HepG2 (cell line): ENCODE measurements at regions not wholly inside any gene's neighbourhood (a gene's known extent, or its start where the extent isn't known, plus 50 kb on each side); places are given as distances from the start of the nearest gene placed in this dataset.

ENCODE experiments used
- AGO1 ChIP-seq: fragments of 200-400 bp; formaldehyde crosslinking; IDR thresholded peaks from 2 replicates; pipeline ENCODE4 v1.6.1; 2017; ENCODE audit warnings: mild to moderate bottlenecking, low read depth, low read length, moderate library complexity; ENCODE audit not compliant: poor library complexity, severe bottlenecking
- AHR ChIP-seq: IDR thresholded peaks from 2 replicates; pipeline ENCODE4 v1.6.1; 2018; ENCODE audit warnings: missing genetic modification reagents, missing compliant biosample characterization
- CBFB ChIP-seq: sonication (generic); formaldehyde crosslinking; IDR thresholded peaks from 2 replicates; pipeline ENCODE4 v1.4.0; 2020; ENCODE audit warnings: missing genetic modification reagents
- CENPX ChIP-seq: sonication (generic); formaldehyde crosslinking; IDR thresholded peaks from 2 replicates; pipeline ENCODE4 v1.9.0; 2021; ENCODE audit warnings: mild to moderate bottlenecking, missing genetic modification reagents, moderate library complexity
- FOXA1 ChIP-seq, 2 experiments: fragments of 450-650 bp in 1 of 2; sonication (generic) in 1 of 2; formaldehyde crosslinking in 1 of 2; IDR thresholded peaks; 2 replicates each; pipeline versions ENCODE4 v1.4.0 to v1.6.1; 2016 to 2020; ENCODE audit warnings: missing genetic modification reagents in 1 of 2
- HDAC6 ChIP-seq: fragments of 200-600 bp; sonication (generic); IDR thresholded peaks from 2 replicates; pipeline ENCODE4 v1.7.0; 2017; ENCODE audit warnings: mild to moderate bottlenecking, antibody characterized with exemption, low read length, low read depth
- HMG20B ChIP-seq: conservative IDR thresholded peaks from 2 replicates; pipeline ENCODE4 v1.6.1; 2016; ENCODE audit warnings: missing genetic modification reagents, missing compliant biosample characterization
- HOXA3 ChIP-seq: sonication (generic); formaldehyde crosslinking; IDR thresholded peaks from 2 replicates; pipeline ENCODE4 v1.5.0; 2020; ENCODE audit warnings: missing genetic modification reagents
- JARID2 ChIP-seq: sonication (generic); formaldehyde crosslinking; IDR thresholded peaks from 2 replicates; pipeline ENCODE4 v1.8.1; 2023; ENCODE audit warnings: missing genetic modification reagents, inconsistent platforms; ENCODE audit not compliant: insufficient replicate concordance
- NAIF1 ChIP-seq: sonication (generic); formaldehyde crosslinking; IDR thresholded peaks from 2 replicates; pipeline ENCODE4 v1.5.0; 2020; ENCODE audit warnings: mild to moderate bottlenecking, missing genetic modification reagents, borderline replicate concordance
- NFKB2 ChIP-seq: sonication (generic); formaldehyde crosslinking; IDR thresholded peaks from 2 replicates; pipeline ENCODE4 v1.4.0; 2020; ENCODE audit warnings: missing genetic modification reagents, borderline replicate concordance
- NR2C2 ChIP-seq: sonication (generic); formaldehyde crosslinking; IDR thresholded peaks from 2 replicates; pipeline ENCODE4 v1.4.0; 2020; ENCODE audit warnings: missing genetic modification reagents, mild to moderate bottlenecking, moderate library complexity, borderline replicate concordance
- SMAD9 ChIP-seq: sonication (generic); formaldehyde crosslinking; IDR thresholded peaks from 2 replicates; pipeline ENCODE4 v1.5.1; 2020; ENCODE audit warnings: mild to moderate bottlenecking, missing genetic modification reagents
- SRF ChIP-seq: IDR thresholded peaks from 2 replicates; pipeline ENCODE4 v1.6.1; 2011; ENCODE audit warnings: mild to moderate bottlenecking, low read depth, low read length, moderate library complexity
- ZNF205 ChIP-seq: IDR thresholded peaks from 2 replicates; pipeline ENCODE4 v1.6.1; 2018; ENCODE audit warnings: missing biosample characterization, missing genetic modification reagents
- ZNF263 ChIP-seq: sonication (generic); formaldehyde crosslinking; IDR thresholded peaks from 2 replicates; pipeline ENCODE4 v1.4.0; 2020; ENCODE audit warnings: missing genetic modification reagents
- ZNF44 ChIP-seq: sonication (generic); formaldehyde crosslinking; IDR thresholded peaks from 2 replicates; pipeline ENCODE4 v1.5.1; 2020; ENCODE audit warnings: mild to moderate bottlenecking, missing genetic modification reagents
- ZNF501 ChIP-seq: sonication (generic); formaldehyde crosslinking; IDR thresholded peaks from 2 replicates; pipeline ENCODE4 v1.5.1; 2020; ENCODE audit warnings: mild to moderate bottlenecking, moderate library complexity, missing genetic modification reagents
- ZNF549 ChIP-seq: sonication (generic); formaldehyde crosslinking; IDR thresholded peaks from 2 replicates; pipeline ENCODE4 v1.5.0; 2020; ENCODE audit warnings: missing genetic modification reagents
- ZNF660 ChIP-seq: sonication (generic); formaldehyde crosslinking; IDR thresholded peaks from 2 replicates; pipeline ENCODE4 v1.5.1; 2020; ENCODE audit warnings: mild to moderate bottlenecking, low read depth, missing genetic modification reagents, borderline replicate concordance
- TF ChIP-seq, protein P1 (sequence below): sonication (generic); formaldehyde crosslinking; IDR thresholded peaks from 2 replicates; pipeline ENCODE4 v1.5.0; 2020; ENCODE audit warnings: mild to moderate bottlenecking, missing genetic modification reagents
- TF ChIP-seq, protein P2 (sequence below): sonication (generic); formaldehyde crosslinking; IDR thresholded peaks from 2 replicates; pipeline ENCODE4 v1.4.0; 2020; ENCODE audit warnings: mild to moderate bottlenecking, missing genetic modification reagents
- TF ChIP-seq, protein P3 (sequence below): IDR thresholded peaks from 2 replicates; pipeline ENCODE4 v1.6.1; 2016; ENCODE audit warnings: mild to moderate bottlenecking, missing biosample characterization, missing genetic modification reagents
- TF ChIP-seq, protein P4 (sequence below): sonication (generic); formaldehyde crosslinking; IDR thresholded peaks from 2 replicates; pipeline ENCODE4 v1.4.0; 2020; ENCODE audit warnings: missing genetic modification reagents, mild to moderate bottlenecking, borderline replicate concordance

DNA sequence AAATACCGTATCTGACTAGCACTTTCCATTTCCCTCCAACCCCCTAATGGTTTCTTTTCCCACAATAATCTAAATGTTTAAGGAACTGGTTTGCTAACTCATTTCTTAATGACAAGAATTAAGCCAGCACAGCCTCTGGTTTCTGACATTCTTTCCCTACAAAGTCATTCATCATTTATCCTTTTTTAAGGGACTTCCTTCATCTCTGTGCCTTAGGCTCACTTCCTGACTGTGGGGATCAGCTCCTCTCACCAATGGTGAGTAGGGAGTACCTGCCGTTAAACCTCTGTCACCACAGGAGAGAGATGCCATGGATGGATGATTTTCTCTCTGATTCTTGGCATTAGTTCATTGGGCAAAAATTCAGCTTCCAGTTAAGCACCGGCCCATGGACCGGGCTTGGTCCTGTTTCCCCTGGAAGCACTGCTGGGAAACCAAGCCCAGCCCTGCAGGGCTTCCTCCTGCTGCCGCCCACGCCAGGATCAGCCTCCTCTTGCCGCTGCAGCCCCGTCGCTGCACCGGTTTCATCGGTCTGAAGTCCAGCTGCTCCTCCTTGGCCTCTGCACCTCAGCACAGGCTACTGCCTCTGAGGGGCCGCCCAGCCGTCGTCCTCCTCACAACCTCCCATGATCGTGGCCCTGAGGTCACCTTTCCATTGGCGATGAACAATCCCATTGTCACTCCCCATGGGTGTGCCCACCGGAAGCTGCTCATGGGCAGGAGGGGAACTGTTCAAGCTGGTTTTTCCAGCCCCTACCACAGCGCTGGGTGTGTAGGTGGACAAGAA is 64.0 kb upstream of the ZNF516 start (continued):
- TF ChIP-seq JARID2 (CRISPR knock-in tag) (no peak), ZNF263 (CRISPR knock-in tag) (0 out of 2 replicates have a peak, but pooled peaks have one; percentile 23), HDAC6 (no peak), CENPX (CRISPR knock-in tag) (no peak), ZNF44 (CRISPR knock-in tag) (no peak), FOXA1 (IDR thresholded peaks at IDR 0.05) (no peak), FOXA1 (CRISPR knock-in tag; IDR thresholded peaks at IDR 0.05) (no peak), ZNF660 (CRISPR knock-in tag) (no peak), NAIF1 (no peak), HOXA3 (CRISPR knock-in tag) (no peak), NR2C2 (no peak), CBFB (CRISPR knock-in tag) (no peak), AGO1 (no peak), ZNF549 (CRISPR knock-in tag) (0 out of 2 replicates have a peak, but pooled peaks have one; percentile 69), SRF (no peak), HMG20B (CRISPR knock-in tag) (no peak), SMAD9 (no peak), NFKB2 (CRISPR knock-in tag) (no peak), AHR (no peak), ZNF205 (no peak), ZNF501 (no peak)
- TF ChIP-seq, protein P1, sequence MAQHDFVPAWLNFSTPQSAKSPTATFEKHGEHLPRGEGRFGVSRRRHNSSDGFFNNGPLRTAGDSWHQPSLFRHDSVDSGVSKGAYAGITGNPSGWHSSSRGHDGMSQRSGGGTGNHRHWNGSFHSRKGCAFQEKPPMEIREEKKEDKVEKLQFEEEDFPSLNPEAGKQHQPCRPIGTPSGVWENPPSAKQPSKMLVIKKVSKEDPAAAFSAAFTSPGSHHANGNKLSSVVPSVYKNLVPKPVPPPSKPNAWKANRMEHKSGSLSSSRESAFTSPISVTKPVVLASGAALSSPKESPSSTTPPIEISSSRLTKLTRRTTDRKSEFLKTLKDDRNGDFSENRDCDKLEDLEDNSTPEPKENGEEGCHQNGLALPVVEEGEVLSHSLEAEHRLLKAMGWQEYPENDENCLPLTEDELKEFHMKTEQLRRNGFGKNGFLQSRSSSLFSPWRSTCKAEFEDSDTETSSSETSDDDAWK (CRISPR knock-in tag) = no peak
- TF ChIP-seq, protein P2, sequence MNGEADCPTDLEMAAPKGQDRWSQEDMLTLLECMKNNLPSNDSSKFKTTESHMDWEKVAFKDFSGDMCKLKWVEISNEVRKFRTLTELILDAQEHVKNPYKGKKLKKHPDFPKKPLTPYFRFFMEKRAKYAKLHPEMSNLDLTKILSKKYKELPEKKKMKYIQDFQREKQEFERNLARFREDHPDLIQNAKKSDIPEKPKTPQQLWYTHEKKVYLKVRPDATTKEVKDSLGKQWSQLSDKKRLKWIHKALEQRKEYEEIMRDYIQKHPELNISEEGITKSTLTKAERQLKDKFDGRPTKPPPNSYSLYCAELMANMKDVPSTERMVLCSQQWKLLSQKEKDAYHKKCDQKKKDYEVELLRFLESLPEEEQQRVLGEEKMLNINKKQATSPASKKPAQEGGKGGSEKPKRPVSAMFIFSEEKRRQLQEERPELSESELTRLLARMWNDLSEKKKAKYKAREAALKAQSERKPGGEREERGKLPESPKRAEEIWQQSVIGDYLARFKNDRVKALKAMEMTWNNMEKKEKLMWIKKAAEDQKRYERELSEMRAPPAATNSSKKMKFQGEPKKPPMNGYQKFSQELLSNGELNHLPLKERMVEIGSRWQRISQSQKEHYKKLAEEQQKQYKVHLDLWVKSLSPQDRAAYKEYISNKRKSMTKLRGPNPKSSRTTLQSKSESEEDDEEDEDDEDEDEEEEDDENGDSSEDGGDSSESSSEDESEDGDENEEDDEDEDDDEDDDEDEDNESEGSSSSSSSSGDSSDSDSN (CRISPR knock-in tag) = peak; percentile 82
- TF ChIP-seq, protein P3, sequence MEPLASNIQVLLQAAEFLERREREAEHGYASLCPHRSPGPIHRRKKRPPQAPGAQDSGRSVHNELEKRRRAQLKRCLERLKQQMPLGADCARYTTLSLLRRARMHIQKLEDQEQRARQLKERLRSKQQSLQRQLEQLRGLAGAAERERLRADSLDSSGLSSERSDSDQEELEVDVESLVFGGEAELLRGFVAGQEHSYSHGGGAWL = no peak
- TF ChIP-seq, protein P4, sequence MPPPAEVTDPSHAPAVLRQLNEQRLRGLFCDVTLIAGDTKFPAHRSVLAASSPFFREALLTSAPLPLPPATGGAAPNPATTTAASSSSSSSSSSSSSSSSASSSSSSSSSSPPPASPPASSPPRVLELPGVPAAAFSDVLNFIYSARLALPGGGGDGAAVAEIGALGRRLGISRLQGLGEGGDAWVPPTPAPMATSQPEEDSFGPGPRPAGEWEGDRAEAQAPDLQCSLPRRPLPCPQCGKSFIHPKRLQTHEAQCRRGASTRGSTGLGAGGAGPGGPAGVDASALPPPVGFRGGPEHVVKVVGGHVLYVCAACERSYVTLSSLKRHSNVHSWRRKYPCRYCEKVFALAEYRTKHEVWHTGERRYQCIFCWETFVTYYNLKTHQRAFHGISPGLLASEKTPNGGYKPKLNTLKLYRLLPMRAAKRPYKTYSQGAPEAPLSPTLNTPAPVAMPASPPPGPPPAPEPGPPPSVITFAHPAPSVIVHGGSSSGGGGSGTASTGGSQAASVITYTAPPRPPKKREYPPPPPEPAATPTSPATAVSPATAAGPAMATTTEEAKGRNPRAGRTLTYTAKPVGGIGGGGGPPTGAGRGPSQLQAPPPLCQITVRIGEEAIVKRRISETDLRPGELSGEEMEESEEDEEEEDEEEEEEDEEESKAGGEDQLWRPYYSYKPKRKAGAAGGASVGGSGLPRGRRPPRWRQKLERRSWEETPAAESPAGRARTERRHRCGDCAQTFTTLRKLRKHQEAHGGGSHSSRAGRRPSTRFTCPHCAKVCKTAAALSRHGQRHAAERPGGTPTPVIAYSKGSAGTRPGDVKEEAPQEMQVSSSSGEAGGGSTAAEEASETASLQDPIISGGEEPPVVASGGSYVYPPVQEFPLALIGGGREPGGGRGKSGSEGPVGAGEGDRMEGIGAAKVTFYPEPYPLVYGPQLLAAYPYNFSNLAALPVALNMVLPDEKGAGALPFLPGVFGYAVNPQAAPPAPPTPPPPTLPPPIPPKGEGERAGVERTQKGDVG (CRISPR knock-in tag) = no peak
